GM23248 (cell line): ENCODE measurements at regions not wholly inside any gene's neighbourhood (a gene's known extent, or its start where the extent isn't known, plus 50 kb on each side); places are given as distances from the start of the nearest gene placed in this dataset.

Experiments
- EZH2 ChIP-seq: fragments of 200-600 bp; sonication (generic); IDR thresholded peaks from 2 replicates; pipeline ENCODE4 v1.6.1; 2018; ENCODE audit warnings: antibody characterized with exemption, mild to moderate bottlenecking; ENCODE audit not compliant: insufficient read depth, poor library complexity, severe bottlenecking
- EZH2phosphoT487 ChIP-seq: fragments of 200-600 bp; sonication (generic); IDR thresholded peaks from 2 replicates; pipeline ENCODE4 v1.6.1; 2018; ENCODE audit warnings: antibody characterized with exemption, moderate library complexity, mild to moderate bottlenecking, low read depth; ENCODE audit not compliant: insufficient read depth

DNA sequence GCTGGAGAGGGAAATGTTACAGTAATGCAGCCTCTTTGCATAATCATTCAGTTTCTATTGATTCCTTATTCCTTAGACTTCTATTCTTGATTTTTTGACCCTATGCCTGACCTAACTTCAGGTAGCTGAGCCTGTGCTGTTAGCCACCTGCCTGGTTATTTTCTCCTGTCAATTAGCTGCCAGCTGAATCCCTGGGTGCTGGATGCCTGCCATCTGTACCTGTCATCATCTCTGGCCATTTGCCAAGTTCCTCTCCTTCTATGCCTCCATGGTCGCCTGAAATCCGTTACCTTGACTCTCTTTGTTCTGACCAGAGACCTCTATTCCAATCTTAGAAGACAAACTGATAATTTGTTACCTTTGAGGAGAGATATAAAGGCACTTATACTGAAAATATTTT is 178.3 kb downstream of the CAVIN4 start:
- no peak for TF ChIP-seq EZH2
- TF ChIP-seq EZH2phosphoT487: no peak
